IPS-NIHi11 (cell line): ENCODE measurements at regions not wholly inside any gene's neighbourhood (a gene's known extent, or its start where the extent isn't known, plus 50 kb on each side); places are given as distances from the start of the nearest gene placed in this dataset.
"Not testable (repeated sequence)": the region's sequence is repeated elsewhere in the genome, so short reads cannot be mapped to it uniquely, and the experiment has no call there.

ENCODE experiments used
- DNase-seq: peaks from one replicate; pipeline ENCODE4 v3.0.0; 2012; ENCODE audit warnings: mixed read lengths, low spot score

DNA sequence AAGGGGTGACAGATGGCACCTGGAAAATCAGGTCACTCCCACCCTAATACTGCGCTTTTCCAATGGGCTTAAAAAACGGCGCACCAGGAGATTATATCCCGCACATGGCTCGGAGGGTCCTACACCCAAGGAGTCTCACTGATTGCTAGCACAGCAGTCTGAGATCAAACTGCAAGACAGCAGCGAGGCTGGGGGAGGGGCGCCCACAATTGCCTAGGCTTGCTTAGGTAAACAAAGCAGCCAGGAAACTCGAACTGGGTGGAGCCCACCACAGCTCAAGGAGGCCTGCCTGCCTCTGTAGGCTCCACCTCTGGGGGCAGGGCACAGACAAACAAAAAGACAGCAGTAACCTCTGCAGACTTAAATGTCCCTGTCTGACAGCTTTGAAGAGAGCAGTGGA, 205.7 kb upstream of the HTR1E start:
- DNase-seq: not testable (repeated sequence)

DNA sequence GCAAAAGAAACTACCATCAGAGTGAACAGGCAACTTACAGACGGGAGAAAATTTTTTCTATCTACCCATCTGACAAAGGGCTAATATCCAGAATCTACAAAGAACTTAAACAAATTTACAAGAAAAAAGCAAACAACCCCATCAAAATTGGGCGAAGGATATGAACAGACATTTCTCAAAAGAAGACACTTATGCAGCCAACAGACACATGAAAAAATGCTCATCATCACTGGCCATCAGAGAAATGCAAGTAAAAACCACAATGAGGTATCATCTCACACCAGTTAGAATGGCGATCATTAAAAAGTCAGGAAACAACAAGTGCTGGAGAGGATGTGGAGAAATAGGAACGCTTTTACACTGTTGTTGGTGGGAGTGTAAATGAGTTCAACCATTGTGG, 206.6 kb upstream of the HTR1E start:
- DNase-seq: not testable (repeated sequence)

DNA sequence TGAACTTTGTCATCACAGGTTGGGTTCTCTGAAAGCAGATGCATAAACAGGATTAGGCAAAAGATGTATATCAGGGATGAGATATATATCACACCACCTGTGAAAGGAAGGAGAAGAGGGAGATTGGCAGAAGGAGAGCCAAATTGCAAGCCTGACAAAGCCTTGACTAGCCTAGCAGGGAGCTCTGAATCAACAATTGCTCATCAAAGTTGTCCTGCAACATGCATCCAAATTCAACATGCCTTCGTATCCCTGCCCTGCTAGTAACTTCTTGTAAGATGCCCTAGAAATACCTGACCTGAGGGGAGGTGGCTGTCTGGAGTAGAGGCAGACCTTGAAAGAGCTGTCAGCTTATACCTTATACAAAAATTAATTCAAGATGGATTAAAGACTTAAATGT, 207.1 kb upstream of the HTR1E start:
- DNase-seq: no peak

DNA sequence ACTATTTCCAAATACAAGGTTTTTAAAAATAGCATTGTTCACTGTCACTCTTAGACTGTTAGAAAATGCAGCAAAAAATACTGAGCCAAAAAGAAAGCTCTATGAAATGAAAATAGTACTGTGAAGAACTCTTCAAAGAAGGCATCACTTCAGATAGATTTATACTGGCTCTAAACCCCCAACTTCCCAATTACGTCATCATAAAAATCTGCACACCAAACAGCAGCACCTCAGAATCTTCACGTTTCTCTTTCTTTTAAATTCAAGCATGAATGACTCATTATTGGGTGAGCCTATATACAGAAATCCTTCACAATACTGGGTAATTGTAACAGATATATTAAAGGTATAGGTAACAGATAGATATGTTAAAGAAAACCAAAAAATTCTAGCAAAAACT, 208.4 kb upstream of the HTR1E start:
- DNase-seq: no peak

DNA sequence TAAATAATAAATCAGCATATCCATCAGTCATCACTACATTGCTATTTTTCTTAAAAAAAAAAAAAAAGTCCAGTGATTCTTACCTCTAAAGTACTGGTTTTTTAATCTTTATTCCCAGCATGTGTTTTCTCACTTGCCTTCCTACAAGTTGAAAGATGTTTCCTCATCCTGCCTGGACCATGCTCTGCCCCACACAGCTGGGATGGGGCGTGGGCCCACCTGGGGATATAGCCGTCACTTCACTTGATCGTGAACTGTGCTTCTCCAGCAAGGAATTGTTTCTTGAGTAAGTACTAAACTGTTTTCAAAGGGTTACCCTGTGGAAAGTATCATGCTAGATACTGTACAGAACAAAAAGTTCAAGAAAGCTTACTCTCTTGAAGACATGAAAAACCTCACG, 212.6 kb upstream of the HTR1E start:
- no peak for DNase-seq

DNA sequence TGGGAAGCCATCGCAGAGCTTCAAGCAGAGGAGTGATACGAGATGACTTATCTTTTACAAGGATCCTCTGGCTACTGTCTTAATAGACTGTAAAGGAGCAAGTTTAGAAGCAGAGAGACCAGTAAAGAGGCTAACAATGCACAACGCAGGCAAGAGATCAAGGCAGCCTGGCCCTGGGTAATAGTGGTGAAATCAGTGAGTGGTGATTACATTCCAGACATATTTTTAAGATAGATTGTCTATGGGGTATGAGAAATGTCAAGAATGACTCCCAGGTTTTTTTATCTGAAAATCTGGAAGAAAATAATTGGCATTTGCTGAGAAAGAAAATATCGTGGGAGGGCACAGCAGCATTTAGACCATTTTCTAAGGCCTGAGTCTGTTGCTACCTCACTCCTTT, 213.6 kb upstream of the HTR1E start:
- DNase-seq: no peak

DNA sequence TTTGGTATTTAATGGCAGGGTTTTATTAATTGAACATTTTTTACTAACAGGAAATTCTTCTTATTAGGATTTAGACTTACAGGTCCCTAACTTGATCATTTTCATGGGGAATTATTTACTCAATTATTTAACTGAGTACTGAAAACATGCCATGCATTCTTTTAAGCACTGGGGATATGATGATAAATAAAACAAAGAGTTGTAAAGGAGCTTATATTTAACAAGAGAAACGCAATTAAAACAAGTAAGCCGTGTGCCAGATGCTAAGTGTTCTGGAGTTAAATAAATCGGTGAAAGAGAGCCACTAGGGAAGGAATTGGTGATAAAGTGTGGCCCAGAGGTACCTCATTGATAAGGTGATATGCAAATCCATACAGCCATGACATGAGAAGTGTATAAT, 214.2 kb upstream of the HTR1E start:
- no peak for DNase-seq

DNA sequence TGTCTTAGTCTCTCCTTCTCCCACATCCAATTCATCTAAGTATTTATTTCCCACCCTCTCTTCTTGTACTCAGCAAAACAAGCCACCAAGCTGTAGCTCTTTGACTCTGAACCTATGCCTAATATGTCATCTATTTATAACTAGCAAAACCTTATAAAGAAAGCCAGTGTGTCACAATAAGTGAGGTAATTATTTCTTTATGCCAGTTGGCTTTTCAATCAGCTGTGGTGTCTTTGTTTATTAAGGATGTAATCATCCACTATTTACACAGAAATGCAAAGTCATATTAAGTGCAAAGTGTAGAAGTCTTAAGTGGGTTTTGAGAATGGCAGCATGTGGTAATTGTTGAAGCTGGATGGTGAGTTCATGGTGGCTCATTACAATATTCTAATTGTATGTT, 215.2 kb upstream of the HTR1E start:
- DNase-seq: no peak

DNA sequence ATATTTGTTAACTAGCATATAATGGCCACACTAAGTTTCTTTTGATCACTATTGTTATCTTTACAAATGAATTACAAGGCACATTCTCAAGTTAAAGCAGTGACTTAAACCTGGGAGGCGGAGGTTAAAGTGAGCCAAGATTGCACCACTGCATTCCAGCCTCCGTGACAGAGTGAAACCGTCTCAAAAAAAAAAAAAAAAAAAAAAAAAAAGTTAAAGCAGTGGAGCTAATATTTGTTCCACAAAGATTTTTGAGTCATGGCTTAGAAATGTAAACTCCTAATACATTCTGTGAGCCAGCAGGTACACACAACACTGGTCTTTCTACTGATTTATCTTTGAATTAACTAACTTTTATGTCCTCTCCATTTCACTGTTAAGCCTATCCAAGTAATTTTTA, 221.7 kb upstream of the HTR1E start:
- DNase-seq: no peak

DNA sequence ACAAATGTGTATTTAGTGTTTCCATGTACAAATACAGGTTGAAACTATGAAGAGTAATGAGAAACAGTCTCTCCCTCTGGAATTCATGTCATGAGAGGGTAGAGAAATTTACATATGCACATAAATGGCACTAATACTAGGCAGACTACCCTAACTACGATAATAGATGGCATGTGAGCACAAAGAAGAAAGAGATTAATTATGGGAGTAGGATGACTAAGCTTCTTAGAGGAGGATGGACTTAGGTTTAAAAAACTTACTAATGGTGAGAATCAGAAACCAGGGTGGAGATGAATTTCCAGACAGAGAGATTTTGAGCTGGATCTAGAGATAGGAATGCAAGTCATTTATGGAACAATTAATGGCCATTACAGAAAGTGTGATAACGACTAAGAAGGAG, 225.3 kb upstream of the HTR1E start:
- no peak for DNase-seq

DNA sequence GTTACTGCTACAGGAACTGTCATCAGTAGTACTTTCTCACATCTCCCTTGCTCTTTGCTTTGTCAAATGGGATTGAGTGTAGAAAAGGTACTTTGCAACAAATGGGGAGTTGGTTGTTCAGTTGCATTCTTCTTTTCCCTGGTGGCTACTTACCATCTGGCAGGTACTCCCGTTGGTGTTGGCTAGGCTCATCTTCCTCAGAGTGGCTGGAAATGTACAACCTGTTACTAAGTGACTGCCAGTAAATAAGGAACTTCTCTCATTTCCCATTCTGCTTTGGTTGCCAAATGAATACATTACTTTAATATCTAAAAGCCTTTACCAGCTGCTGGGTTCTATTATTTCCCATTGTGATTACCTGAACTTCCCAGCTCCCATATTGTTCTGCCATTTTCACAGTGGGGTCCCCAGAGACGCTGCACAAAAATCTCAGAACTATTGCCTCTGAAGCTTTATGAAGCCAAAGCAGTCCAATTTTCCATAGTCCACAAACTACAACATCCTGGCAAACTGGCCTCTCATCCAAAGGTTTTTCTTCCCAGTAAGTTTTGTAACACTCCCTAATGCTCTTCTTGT, 229.7 kb upstream of the HTR1E start:
- no peak for DNase-seq

DNA sequence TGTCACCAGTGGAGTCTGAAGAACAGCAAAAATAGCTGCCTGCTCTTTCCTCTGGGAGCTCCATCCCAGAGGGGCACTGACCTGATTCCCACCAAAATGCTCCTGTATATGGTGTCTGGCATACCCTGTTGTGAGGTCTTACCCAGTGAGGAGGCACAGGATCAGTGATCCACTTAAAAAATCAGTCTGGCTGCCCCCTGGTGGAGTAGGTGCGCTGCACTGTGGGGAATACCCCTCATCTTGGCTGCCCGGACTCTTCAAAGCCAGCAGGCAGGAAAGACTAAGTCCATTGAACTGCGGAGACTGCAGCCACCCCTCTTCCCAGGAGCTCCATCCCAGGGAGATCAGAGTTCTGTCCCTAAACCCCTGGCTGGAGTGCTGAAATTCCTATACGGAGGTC, 230.9 kb upstream of the HTR1E start:
- DNase-seq: peak; percentile 35

DNA sequence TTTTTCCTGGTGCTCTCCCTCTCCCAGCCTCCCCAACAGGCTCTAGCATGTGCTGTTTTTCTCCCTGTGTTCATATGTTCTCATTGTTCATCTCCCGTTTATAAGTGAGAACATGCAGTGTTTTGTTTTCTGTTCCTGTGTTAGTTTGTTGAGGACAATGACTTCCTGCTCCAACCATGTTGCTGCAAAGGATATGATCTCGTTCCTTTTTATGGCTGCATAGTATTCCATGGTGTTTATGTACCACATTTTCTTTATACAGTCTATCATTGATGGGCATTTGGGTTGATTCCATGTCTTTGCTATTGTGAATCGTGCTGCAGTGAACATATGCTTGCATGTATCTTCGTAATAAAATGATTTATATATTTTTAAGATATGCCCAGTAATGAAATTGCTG, 236.1 kb upstream of the HTR1E start:
- not testable (repeated sequence) for DNase-seq

DNA sequence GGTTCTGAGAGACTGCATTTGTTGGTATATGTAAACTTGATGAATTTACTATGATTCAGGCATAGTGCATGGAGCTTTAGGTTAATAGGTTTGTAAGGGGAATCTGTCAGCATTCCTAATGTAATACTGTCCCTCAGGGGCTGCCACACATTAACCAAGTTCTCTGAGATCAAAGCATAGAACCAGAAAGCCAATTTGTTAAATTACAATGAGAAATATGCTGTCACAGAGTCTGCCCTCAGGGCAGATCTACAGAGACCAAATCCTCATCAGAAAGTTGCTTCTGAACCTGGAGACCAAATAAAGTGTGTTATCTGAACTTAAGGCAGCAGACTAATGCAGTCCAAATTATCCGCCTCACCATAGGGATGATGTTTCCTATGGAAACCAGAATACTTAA, 250.8 kb upstream of the HTR1E start:
- DNase-seq: no peak

DNA sequence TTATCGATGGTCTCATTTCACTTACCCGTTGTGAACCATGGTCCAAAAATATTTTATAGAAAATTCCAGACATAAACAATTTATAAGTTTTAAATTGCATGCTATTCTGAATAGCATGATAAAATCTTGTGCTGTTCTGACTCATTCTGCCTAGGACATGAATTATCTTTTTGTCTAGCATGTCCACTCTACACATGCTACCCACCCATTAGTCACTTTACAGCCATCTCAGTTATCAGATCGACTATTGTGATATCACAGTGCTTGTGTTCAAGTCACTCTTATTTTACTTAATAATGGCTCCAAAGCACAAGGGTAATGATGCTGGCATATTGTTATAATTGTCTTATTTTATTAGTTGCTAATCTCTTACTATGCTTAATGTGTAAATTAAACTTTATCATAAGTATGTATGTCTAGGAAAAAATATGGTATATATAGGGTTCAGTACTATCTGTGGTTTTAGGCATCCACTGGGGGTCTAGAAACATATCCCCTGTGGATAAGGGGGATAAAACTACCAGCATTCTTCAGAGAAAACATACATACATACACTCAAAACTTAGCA, 252.0 kb upstream of the HTR1E start:
- DNase-seq: no peak

DNA sequence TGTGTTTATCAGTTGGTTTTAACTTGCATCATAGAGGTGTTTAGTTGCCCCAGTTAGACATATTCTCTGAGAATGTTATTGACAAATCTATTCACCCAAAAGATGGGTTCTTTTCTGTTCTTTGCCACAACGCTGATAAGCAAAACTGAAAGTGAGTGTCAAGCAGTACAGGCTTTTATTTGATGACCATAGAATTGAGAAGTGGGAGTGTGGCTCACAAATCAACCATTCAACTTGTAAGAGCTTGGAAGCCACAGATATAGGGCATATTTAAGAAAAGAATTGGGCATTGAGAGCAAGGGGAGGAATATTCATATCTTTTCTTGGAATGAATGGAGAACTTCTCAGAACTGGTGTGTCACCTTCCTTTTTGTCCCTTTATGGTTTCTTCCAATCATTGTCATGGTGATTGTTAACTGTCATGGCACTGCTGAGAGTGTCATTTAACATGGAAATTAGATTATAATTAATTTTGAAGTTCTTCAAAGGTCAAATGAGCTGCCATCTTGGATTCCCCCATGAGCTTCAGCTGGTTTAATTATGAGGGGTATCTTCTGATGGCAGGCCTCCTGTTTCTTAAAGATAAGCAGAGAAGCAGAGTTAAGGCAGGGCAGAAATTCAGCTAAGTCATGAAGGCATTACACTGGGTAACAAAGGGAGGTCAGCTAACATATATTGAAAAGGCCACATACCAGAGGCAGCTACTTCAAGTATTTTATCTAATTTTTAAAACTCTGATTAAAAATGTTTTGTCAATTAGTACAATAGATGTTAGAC, 254.0 kb upstream of the HTR1E start:
- no peak for DNase-seq

DNA sequence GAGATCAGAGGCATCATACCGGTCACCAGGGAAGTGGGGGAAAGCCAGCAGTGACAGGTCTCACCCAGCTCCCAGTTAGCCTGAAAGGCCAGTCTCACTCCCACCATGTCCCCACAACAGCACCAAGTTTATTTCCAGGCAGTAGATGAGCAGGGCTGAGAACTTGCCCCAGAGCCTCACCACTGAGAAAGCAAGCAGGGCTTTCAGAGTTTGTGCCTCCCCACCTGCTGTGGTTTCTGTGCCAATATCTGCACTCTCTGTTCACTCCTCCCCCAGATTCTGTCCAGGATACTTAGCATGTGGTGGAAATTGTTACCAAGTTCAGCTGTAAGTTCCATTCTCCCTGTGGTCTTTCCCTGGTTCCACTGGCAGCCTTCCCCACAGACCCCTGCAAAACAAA, 255.0 kb upstream of the HTR1E start:
- no peak for DNase-seq

DNA sequence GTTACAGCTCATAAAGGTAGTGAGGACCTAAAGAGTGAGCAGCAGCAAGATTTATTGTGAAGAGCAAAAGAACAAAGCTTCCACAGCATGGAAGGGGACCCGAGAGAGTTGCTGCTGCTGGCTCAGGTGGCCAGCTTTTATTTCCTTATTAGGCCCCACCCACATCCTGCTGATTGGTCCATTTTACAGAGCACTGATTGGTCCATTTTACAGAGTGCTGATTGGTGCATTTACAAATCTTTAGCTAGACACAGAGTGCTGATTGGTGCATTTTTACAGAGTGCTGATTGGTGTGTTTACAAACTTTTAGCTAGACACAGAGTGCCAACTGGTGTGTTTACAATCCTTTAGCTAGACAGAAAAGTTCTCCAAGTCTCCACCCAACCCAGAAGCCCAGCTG, 256.2 kb upstream of the HTR1E start:
- DNase-seq: not testable (repeated sequence)

DNA sequence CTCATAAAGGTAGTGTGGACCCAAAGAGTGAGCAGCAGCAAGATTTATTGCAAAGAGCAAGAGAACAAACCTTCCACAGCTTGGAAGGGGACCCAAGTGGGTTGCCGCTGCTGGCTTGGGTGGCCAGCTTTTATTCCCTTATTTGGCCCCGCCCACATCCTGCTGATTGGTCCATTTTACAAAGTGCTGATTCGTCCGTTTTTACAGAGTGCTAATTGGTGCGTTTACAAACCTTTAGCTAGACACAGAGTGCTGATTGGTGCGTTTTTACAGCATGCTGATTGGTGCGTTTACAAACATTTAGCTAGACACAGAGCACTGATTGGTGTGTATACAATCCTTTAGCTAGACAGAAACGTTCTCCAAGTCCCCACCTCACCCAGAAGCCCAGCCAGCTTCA, 265.2 kb upstream of the HTR1E start:
- DNase-seq: not testable (repeated sequence)

DNA sequence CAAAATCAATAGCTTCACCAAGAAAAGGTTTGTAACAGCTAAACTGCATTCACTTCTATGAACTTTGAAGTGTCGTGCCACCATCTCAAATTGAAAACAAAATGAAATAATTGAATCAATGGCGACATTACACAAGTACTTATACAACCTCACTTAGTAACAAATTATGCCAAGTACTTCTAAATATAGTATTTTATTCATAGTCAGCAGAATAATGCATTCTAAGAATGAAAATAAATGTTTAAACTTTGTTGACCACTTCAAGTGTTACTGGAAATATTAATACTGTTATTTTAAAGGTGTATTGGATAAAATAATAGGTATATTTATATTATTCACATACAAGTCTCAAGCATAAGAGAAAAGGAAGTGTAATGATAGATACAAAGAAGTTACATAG, 280.1 kb upstream of the HTR1E start:
- no peak for DNase-seq

DNA sequence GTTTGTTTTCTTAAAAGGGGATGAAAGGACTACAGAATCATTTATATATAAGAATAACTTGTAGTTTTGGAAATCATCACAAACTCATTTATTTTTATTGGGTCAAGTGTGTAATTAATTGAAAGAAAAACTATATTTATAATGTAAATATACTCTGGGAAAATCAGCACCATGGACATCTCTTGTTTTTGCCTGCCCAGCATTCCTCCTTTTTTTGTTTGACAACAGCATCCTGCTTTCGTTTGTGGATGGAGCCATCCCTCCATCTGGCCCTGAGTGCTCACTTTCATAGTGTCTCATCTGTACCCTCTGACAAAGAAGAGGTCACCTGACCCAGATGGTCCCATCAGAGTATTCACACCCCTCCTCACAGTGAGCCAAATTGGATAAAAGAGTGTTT, 308.2 kb upstream of the HTR1E start:
- DNase-seq: no peak

DNA sequence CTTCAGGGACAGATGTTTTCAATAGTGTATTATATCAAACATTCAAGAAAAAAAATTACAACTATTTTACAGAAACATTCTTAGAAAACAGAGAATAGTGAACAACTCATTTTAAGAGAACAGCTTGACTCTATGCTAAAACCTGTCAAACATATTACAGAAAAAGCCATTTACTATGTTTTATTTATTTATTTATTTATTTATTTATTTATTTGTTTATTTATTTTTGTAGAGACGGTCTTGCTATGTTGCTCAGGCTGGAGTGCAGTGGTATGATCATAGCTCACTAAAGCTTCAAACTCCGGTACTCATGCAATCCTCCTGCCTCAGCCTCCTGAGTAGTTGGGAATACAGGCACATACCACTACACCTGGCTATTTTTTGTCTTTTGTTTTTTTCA, 317.9 kb upstream of the HTR1E start:
- DNase-seq: no peak

DNA sequence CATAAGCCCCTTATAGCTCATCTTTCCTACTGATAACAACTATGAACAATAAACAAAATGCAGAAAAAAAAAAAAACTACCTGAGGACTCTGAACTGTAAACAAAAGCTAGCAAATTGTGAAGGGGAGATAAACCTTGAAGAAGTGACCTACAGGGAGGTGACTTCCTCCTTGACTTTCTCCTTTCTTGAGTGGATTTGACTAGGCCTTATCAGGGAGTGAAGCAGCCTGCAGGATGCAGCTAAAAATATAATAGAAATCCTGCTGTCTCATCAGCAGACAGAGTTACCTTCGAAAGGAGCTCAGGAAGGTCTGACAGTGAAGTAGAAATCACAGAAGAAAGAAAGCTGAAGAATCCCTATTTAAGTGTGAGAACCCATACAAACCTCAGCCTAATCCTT, 322.0 kb upstream of the HTR1E start:
- DNase-seq: no peak
